Kidney (tissue), 13 donors: ENCODE measurements at regions not wholly inside any gene's neighbourhood (a gene's known extent, or its start where the extent isn't known, plus 50 kb on each side); places are given as distances from the start of the nearest gene placed in this dataset.

ENCODE experiments used
- DNase-seq, 5 donors: peaks; one replicate each; pipeline ENCODE4 v3.0.0-alpha.2; 2013 to 2020
- FAIRE-seq: peaks from 2 replicates; lab custom pipeline; 2012; peaks lifted over from hg19 to GRCh38; lab: Jason Lieb, UNC
- H3K27ac ChIP-seq, 2 donors: one replicate each; pipeline ENCODE4 v1.7.0; 2013; ENCODE audit warnings: low read depth in 2 of 2, low read length in 2 of 2, inconsistent platforms in 1 of 2
- H3K27me3 ChIP-seq: one replicate; pipeline ENCODE4 v1.7.1; 2013; ENCODE audit warnings: low read length, inconsistent platforms; ENCODE audit not compliant: control insufficient read depth, insufficient read depth
- H3K36me3 ChIP-seq, 3 donors: one replicate each; pipeline versions ENCODE4 v1.7.0 to v1.7.1; 2013; ENCODE audit warnings: low read length in 3 of 3, control low read depth in 1 of 3, inconsistent platforms in 1 of 3; ENCODE audit not compliant: insufficient read depth in 3 of 3, control insufficient read depth in 2 of 3
- H3K4me1 ChIP-seq, 3 donors: one replicate each; pipeline versions ENCODE4 v1.7.0 to v1.7.1; 2013; ENCODE audit warnings: low read length in 3 of 3, inconsistent platforms in 1 of 3, low read depth in 1 of 3; ENCODE audit not compliant: control insufficient read depth in 2 of 3, insufficient read depth in 2 of 3
- H3K4me3 ChIP-seq, 3 donors: one replicate each; pipeline versions ENCODE4 v1.7.0 to v1.8.1; 2013; ENCODE audit warnings: low read length in 3 of 3, control low read depth in 1 of 3, inconsistent platforms in 1 of 3
- H3K9ac ChIP-seq, 3 donors: one replicate each; pipeline versions ENCODE4 v1.7.0 to v1.7.1; 2013; ENCODE audit warnings: low read length in 3 of 3, control low read depth in 1 of 3, inconsistent platforms in 1 of 3
- H3K9me3 ChIP-seq, 3 donors: one replicate each; pipeline versions ENCODE4 v1.7.0 to v1.7.1; 2013; ENCODE audit warnings: low read length in 3 of 3, control low read depth in 1 of 3, inconsistent platforms in 1 of 3; ENCODE audit not compliant: control insufficient read depth in 2 of 3, insufficient read depth in 1 of 3
- intact Hi-C: fragments of 100-400 bp; cut with DNase I; formaldehyde crosslinking; loops from one replicate; pipeline ENCODE4 v1.11.1; 2022
- TF ChIP-seq, protein P1 (sequence below): IDR thresholded peaks from 3 replicates; pipeline ENCODE4 v1.5.1; 2012; ENCODE audit warnings: mild to moderate bottlenecking, moderate library complexity, borderline replicate concordance; ENCODE audit not compliant: insufficient read depth; ENCODE audit errors: extremely low read depth
- donor health status: control.
- donor health status: control.
- donor health status: control.
- donor health status: control.
- donor health status: control.
- donor health status: DM: yes; HTN: yes; CAD: no.
- donor health status: Normal renal cell carcinoma (clear cell type).

DNA sequence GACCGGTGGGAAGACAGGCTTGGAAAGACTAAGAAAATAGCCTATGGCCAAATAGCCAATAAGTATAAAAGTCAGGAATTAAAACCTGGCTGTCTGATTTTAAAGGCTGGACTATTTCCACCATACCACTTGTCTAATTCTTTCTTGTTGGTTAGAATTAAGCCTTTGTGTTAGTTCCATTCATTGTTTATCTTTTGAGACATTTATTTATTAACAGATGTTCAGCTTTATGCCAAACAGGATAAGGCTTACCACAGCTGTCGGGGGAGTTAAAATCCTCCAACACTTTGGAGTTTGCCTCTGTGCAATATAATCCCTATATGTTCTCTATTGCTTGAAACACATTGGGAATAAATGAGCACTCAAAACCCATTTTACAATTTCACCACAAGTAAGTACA is 208.3 kb downstream of the TMEM200A start:
- Histone ChIP-seq H3K9ac (no peak overlapping the region), H3K9me3 (no peaks in the 10 kb centered on the region), H3K36me3 (no peaks in the 10 kb centered on the region), H3K4me3 (no peak overlapping the region), H3K27ac (no peak overlapping the region), H3K4me1 (no peaks in the 10 kb centered on the region), H3K27me3 (no peaks in the 10 kb centered on the region)
- FAIRE-seq (no peak), DNase-seq (no peak)
- intact Hi-C loops, result no loop called here
- TF ChIP-seq, protein P1, sequence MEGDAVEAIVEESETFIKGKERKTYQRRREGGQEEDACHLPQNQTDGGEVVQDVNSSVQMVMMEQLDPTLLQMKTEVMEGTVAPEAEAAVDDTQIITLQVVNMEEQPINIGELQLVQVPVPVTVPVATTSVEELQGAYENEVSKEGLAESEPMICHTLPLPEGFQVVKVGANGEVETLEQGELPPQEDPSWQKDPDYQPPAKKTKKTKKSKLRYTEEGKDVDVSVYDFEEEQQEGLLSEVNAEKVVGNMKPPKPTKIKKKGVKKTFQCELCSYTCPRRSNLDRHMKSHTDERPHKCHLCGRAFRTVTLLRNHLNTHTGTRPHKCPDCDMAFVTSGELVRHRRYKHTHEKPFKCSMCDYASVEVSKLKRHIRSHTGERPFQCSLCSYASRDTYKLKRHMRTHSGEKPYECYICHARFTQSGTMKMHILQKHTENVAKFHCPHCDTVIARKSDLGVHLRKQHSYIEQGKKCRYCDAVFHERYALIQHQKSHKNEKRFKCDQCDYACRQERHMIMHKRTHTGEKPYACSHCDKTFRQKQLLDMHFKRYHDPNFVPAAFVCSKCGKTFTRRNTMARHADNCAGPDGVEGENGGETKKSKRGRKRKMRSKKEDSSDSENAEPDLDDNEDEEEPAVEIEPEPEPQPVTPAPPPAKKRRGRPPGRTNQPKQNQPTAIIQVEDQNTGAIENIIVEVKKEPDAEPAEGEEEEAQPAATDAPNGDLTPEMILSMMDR, result no peak

DNA sequence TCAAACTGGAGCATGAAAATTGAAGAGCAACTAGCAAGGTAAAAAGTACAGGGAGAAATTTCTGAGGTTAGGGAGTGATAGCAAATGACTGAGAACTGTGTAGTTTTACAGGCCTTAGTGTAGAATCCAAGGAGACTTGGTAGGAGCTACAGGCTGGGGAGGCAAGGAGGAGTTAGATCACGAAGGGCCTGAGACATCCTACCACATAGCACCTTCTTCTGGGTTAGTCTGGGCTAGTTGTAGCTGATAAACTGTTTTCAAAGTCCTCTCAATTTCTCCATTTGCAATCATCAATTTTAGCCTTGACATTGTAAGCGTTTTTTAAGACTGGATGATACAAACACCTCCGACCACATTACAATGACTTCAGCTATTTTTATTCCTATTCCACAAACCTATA is 209.7 kb downstream of the TMEM200A start:
- no peak for FAIRE-seq
- Histone ChIP-seq H3K4me1 (no peaks in the 10 kb centered on the region), H3K27me3 (no peaks in the 10 kb centered on the region), H3K36me3 (no peaks in the 10 kb centered on the region), H3K27ac (no peak overlapping the region), H3K9ac (no peak overlapping the region), H3K4me3 (no peak overlapping the region), H3K9me3 (no peaks in the 10 kb centered on the region)
- intact Hi-C loops, result no loop called here
- TF ChIP-seq, protein P1, result no peak
- no peak for DNase-seq

DNA sequence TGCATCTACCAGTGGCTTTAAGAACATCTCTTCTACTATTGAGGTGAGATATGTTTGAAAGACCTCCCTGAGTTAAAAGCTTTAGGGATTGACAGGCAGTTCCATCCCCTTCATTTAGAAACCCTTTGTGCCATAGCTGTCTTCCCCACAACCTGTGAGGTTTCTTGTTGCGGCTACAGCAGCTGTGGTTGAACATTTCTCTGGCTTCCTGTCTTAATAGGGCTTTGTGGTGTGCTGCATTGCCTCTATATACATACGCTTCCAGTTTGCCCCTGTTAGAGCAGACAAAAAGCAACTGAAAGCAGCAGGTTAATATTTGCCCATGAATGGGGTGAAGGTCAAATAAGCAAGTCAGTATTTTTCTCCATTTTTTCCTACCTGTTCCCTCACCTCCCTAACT is 210.2 kb downstream of the TMEM200A start:
- Histone ChIP-seq H3K4me3 (no peak overlapping the region), H3K9me3 (no peaks in the 10 kb centered on the region), H3K27me3 (no peaks in the 10 kb centered on the region), H3K36me3 (no peaks in the 10 kb centered on the region), H3K27ac (no peak overlapping the region), H3K4me1 (no peaks in the 10 kb centered on the region), H3K9ac (no peak overlapping the region)
- no peak for DNase-seq
- no peak for FAIRE-seq
- TF ChIP-seq, protein P1, result no peak
- intact Hi-C loops, result no loop called here
